Tibial nerve (tissue), 4 donors: ENCODE measurements at regions not wholly inside any gene's neighbourhood (a gene's known extent, or its start where the extent isn't known, plus 50 kb on each side); places are given as distances from the start of the nearest gene placed in this dataset.
"Not testable (repeated sequence)": the region's sequence is repeated elsewhere in the genome, so short reads cannot be mapped to it uniquely, and the experiment has no call there.

Experiments
- DNase-seq, 2 donors: peaks; one replicate each; pipeline ENCODE4 v3.0.0-alpha.2; 2019; ENCODE audit warnings: low spot score in 2 of 2
- H3K27ac ChIP-seq, 4 donors: fragments of 200-600 bp; sonication (generic) in 3 of 4; one replicate each; pipeline ENCODE4 v1.5.1; 2017 to 2019; ENCODE audit warnings: mild to moderate bottlenecking in 1 of 4
- H3K27me3 ChIP-seq, 2 donors: fragments of 200-600 bp; sonication (generic) in 1 of 2; one replicate each; pipeline versions ENCODE4 v1.5.1 to v1.6.0; 2017 to 2019
- H3K36me3 ChIP-seq, 3 donors: fragments of 200-600 bp; sonication (generic); one replicate each; pipeline ENCODE4 v1.5.1; 2018 to 2019
- H3K4me1 ChIP-seq, 4 donors: fragments of 200-600 bp; sonication (generic) in 3 of 4; one replicate each; pipeline ENCODE4 v1.5.1; 2017 to 2019
- H3K4me3 ChIP-seq, 4 donors: fragments of 200-600 bp; sonication (generic) in 3 of 4; one replicate each; pipeline ENCODE4 v1.5.1; 2017 to 2019; ENCODE audit warnings: mild to moderate bottlenecking in 1 of 4, moderate library complexity in 1 of 4
- H3K9me3 ChIP-seq, 4 donors: fragments of 200-600 bp; sonication (generic) in 3 of 4; one replicate each; pipeline ENCODE4 v1.5.1; 2017 to 2019
- EP300 ChIP-seq, 2 donors: sonication (generic); formaldehyde crosslinking; IDR thresholded peaks; one replicate each; pipeline ENCODE4 v1.6.1; 2017; ENCODE audit warnings: antibody characterized with exemption in 2 of 2, mild to moderate bottlenecking in 1 of 2
- POLR2A ChIP-seq, 2 donors: fragments of 450-650 bp; IDR thresholded peaks; one replicate each; pipeline ENCODE4 v1.6.1; 2017; ENCODE audit warnings: antibody characterized with exemption in 2 of 2, mild to moderate bottlenecking in 2 of 2, moderate library complexity in 2 of 2
- WGBS, 2 donors: methylation state at CpG; one replicate each; pipeline ENCODE4 v1.1.5; 2018; 5-methylcytosine and 5-hydroxymethylcytosine counted together
- TF ChIP-seq, protein P1 (sequence below), 5 experiments: fragments of 200-600 bp in 3 of 5; fragments of 450-650 bp in 2 of 5; sonication (generic) in 3 of 5; IDR thresholded peaks; one replicate each; pipeline ENCODE4 v1.5.1; 2016 to 2019; ENCODE audit warnings: antibody characterized with exemption in 5 of 5, mild to moderate bottlenecking in 3 of 5, moderate library complexity in 2 of 5

DNA sequence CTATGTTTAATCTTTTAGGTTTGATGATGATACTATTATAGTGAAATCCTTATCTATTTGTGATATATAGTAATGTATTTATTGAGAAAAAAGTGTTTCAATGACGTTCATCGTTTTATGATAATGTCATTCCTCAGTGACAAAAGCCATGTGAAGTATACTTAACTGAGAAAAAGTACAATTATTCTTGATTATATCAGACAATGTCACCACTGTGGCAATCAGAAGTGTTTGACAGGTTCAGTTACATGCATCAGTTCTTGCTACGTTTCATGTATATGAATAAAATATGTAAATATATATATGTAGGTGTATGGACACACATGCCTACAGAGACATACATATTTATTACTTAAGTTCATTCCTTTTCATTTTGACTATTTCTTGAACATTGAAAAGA, 341.5 kb upstream of the CDH10 start:
- Histone ChIP-seq H3K27me3 (no peaks in the 10 kb centered on the region), H3K9me3 (no peaks in the 10 kb centered on the region), H3K36me3 (no peaks in the 10 kb centered on the region), H3K4me3 (no peak overlapping the region), H3K4me1 (no peaks in the 10 kb centered on the region), H3K27ac (no peak overlapping the region)
- TF ChIP-seq EP300 (IDR thresholded peaks at IDR 0.05) (no peak), POLR2A (IDR thresholded peaks at IDR 0.05) (no peak)
- TF ChIP-seq, protein P1, sequence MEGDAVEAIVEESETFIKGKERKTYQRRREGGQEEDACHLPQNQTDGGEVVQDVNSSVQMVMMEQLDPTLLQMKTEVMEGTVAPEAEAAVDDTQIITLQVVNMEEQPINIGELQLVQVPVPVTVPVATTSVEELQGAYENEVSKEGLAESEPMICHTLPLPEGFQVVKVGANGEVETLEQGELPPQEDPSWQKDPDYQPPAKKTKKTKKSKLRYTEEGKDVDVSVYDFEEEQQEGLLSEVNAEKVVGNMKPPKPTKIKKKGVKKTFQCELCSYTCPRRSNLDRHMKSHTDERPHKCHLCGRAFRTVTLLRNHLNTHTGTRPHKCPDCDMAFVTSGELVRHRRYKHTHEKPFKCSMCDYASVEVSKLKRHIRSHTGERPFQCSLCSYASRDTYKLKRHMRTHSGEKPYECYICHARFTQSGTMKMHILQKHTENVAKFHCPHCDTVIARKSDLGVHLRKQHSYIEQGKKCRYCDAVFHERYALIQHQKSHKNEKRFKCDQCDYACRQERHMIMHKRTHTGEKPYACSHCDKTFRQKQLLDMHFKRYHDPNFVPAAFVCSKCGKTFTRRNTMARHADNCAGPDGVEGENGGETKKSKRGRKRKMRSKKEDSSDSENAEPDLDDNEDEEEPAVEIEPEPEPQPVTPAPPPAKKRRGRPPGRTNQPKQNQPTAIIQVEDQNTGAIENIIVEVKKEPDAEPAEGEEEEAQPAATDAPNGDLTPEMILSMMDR (IDR thresholded peaks at IDR 0.05) = no peak
- no peak for DNase-seq
- 81 to 84% methylated on average over 3 of the region's 3 CpGs for WGBS, 2 donors

DNA sequence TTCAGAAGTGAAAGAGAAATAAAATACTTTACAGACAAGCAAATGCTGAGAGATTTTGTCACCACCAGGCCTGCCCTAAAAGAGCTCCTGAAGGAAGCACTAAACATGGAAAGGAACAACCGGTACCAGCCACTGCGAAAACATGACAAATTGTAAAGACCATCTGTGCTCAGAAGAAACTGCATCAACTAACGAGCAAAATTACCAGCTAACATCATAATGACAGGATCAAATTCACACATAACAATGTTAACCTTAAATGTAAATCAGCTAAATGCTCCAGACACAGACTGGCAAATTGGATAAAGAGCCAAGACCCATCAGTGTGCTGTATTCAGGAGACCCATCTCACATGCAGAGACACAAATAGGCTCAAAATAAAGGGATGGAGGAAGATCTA, 333.8 kb upstream of the CDH10 start:
- not testable (repeated sequence) for H3K4me3 ChIP-seq, H3K27ac ChIP-seq, H3K4me1 ChIP-seq, H3K27me3 ChIP-seq, H3K36me3 ChIP-seq, H3K9me3 ChIP-seq, DNase-seq
- 89 to 93% methylated on average over 3 of the region's 3 CpGs for WGBS, 2 donors

DNA sequence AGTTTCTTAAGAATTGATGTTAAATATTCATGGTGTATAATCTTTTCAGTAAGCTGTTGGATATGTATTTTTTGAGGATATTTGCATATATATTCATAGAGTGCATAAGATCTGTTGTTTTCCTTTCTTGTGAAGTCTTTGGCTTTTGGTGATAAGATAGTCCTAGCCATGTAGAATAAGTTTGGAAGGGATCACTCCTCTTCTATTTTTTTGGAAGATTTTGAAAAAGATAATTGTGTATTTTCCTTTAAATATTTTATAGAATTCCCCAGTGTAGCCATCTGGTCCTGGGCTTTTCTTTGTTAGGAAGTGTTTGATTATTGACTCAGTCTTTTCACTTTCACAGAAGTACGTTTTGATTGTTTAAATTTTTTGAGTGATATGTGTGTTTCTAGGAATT, 318.8 kb upstream of the CDH10 start:
- Histone ChIP-seq H3K4me3 (no peak overlapping the region), H3K36me3 (no peaks in the 10 kb centered on the region), H3K9me3 (peaks cover 0 to 4% (median 0%) of the 10 kb centered on the region in 4 donors), H3K27ac (no peak overlapping the region), H3K27me3 (no peaks in the 10 kb centered on the region), H3K4me1 (no peaks in the 10 kb centered on the region)
- TF ChIP-seq POLR2A (IDR thresholded peaks at IDR 0.05) (no peak), EP300 (IDR thresholded peaks at IDR 0.05) (no peak)
- TF ChIP-seq, protein P1 (IDR thresholded peaks at IDR 0.05) = no peak
- WGBS, 2 donors = 38 to 51% methylated on average over 1 of the region's 1 CpG
- no peak for DNase-seq

DNA sequence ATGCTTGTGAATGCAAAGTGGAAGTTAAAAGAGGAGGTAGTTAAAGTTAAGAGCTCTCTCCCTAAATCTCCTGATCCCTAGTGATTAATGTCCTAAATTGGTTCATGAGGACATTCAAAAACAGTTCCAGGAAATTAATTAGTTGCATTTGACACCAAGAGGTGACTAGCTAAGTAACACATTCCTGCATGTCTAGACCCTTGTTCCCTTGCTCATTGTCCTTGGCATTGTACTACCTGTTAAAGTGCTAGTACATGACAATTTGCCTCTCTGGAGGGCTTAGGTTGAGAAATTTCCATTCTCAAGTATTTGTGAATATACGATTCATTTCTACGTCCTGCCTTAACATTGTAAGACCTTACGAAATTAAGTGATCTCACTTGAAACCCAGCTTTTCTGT, 278.6 kb upstream of the CDH10 start:
- H3K4me3 ChIP-seq = no peak overlapping the region
- DNase-seq = no peak
- TF ChIP-seq POLR2A (IDR thresholded peaks at IDR 0.05) (no peak), EP300 (IDR thresholded peaks at IDR 0.05) (no peak)
- TF ChIP-seq, protein P1 (IDR thresholded peaks at IDR 0.05) = no peak
- 83 to 85% methylated on average over 3 of the region's 3 CpGs for WGBS, 2 donors
- no peak overlapping the region for H3K27ac ChIP-seq
- no peaks in the 10 kb centered on the region for H3K4me1 ChIP-seq
- no peaks in the 10 kb centered on the region for H3K36me3 ChIP-seq
- H3K27me3 ChIP-seq = no peaks in the 10 kb centered on the region
- no peaks in the 10 kb centered on the region for H3K9me3 ChIP-seq

- Histone ChIP-seq H3K9me3 (no peaks in the 10 kb centered on the region), H3K4me3 (no peak overlapping the region), H3K36me3 (no peaks in the 10 kb centered on the region), H3K27ac (no peak overlapping the region), H3K4me1 (no peaks in the 10 kb centered on the region), H3K27me3 (no peaks in the 10 kb centered on the region)
- DNase-seq = no peak
- TF ChIP-seq, protein P1 (IDR thresholded peaks at IDR 0.05) = no peak
- TF ChIP-seq POLR2A (IDR thresholded peaks at IDR 0.05) (no peak), EP300 (IDR thresholded peaks at IDR 0.05) (no peak)
- 89% methylated on average over 1 of the region's 1 CpG for WGBS, 2 donors
Measured at GRCh38 chr5:24918676-24919075, 273.9 kb upstream of the CDH10 start.

GRCh38 chr5:24916863-24917262, 272.1 kb upstream of the CDH10 start:
- H3K4me3 ChIP-seq = no peak overlapping the region
- no peaks in the 10 kb centered on the region for H3K4me1 ChIP-seq
- DNase-seq = no peak
- no peaks in the 10 kb centered on the region for H3K36me3 ChIP-seq
- TF ChIP-seq POLR2A (IDR thresholded peaks at IDR 0.05) (no peak), EP300 (IDR thresholded peaks at IDR 0.05) (no peak)
- TF ChIP-seq, protein P1 (IDR thresholded peaks at IDR 0.05) = no peak
- H3K27ac ChIP-seq = no peak overlapping the region
- WGBS, 2 donors = 79 to 80% methylated on average over 2 of the region's 2 CpGs
- no peaks in the 10 kb centered on the region for H3K27me3 ChIP-seq
- H3K9me3 ChIP-seq = no peaks in the 10 kb centered on the region
